Superior temporal gyrus (tissue), 1 donor: ENCODE measurements at regions not wholly inside any gene's neighbourhood (a gene's known extent, or its start where the extent isn't known, plus 50 kb on each side); places are given as distances from the start of the nearest gene placed in this dataset.

Experiments
- DNase-seq: peaks from one replicate; pipeline ENCODE4 v3.0.0-alpha.2; 2016; ENCODE audit errors: extremely low spot score

GRCh38 chr6:4327841-4328240 is 192.5 kb upstream of the ECI2 start:
- no peak for DNase-seq

- DNase-seq = no peak
These were observed 189.4 kb upstream of the ECI2 start for GRCh38 chr6:4324746-4325145.

GRCh38 chr6:4323322-4323721 is 187.9 kb upstream of the ECI2 start:
- DNase-seq = no peak

- DNase-seq = no peak
These were observed 187.5 kb upstream of the ECI2 start for GRCh38 chr6:4322846-4323309.

GRCh38 chr6:4322134-4322845 is 186.9 kb upstream of the ECI2 start:
- no peak for DNase-seq

GRCh38 chr6:4320860-4321259 is 185.5 kb upstream of the ECI2 start:
- DNase-seq = no peak

GRCh38 chr6:4319981-4320683 is 184.8 kb upstream of the ECI2 start:
- DNase-seq = peak; percentile 16

DNA sequence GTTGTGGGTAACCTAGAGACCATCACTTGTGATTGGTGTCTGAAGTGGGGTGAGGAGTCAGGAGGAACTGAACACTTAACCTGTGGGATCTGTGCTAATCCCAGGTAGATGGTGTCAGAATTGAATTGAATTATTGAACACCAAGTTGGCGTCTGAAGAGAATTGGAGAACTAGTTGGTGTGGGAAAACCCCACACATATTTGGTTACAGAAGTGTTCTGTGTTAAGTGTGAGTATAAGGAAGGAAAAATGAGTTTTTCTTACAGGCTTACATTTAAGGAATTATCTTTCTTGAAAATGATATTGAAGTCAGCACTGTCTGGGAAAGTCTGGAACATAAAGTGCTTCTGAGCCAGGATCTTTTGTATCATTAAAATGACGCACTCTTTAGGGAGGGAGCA is 182.9 kb upstream of the ECI2 start:
- DNase-seq = no peak

- peak; percentile 19 for DNase-seq
These were observed 181.6 kb upstream of the ECI2 start for GRCh38 chr6:4316867-4317400.

- no peak for DNase-seq
These were observed 178.9 kb upstream of the ECI2 start for GRCh38 chr6:4314201-4314707.

DNA sequence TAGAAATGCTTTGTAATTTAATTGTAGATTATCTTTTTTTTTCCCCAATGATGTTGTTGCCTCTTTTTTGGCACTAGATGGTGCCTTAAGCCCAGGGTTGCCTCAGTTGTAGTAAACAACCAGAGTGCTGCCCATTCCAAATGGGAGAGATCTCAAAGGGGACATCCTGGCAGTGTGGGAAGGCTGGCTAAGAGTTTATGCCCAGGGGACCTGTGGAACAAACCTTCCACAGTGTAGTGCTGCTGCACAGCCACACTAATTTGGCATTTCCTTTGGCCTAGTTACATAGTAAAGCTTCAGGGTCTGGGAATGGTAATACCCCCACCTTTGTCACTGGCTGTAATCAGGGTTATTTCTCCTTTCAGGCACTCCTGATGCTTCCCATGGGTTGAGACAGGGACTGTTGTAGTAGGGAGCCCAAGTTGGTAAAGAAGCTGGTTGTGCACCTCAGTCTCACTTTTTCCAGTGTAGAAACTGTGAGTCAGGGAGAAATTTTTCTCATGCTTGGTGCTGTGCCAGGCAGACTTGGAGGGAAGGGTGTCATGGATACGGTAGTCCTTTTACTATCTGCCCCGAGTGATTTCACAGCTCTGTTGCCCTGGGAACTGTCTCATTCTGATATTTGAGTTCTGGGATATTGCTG is 177.8 kb upstream of the ECI2 start:
- DNase-seq = no peak

GRCh38 chr6:4311976-4312860 is 176.8 kb upstream of the ECI2 start:
- no peak for DNase-seq

GRCh38 chr6:4309540-4309939 is 174.2 kb upstream of the ECI2 start:
- no peak for DNase-seq

- DNase-seq = no peak
These were observed 173.0 kb upstream of the ECI2 start for GRCh38 chr6:4308364-4308763.

DNA sequence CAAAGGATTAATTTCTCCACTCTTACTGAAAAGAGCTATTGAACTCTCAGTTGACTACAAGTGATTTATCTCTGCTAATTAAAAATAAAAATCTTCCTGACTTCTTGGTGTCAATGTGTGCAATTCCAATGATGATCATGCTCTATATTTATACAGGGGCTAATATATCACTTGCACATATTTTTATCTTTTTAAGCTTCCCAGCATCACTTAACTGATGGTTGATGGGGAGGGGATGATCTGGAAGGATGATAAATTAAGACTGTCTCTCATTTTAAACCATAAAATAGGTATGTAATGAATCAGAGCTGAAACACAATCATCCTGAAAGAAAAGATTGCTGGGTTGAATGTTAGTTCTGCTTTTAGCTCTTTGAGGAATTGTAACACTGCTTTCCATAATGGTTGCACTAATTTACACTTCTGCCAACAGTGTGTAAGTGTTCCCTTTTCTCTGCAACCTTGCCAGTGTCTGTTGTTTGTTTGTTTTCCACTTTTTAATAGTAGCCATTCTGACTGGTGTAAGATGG is 169.6 kb upstream of the ECI2 start:
- no peak for DNase-seq

DNA sequence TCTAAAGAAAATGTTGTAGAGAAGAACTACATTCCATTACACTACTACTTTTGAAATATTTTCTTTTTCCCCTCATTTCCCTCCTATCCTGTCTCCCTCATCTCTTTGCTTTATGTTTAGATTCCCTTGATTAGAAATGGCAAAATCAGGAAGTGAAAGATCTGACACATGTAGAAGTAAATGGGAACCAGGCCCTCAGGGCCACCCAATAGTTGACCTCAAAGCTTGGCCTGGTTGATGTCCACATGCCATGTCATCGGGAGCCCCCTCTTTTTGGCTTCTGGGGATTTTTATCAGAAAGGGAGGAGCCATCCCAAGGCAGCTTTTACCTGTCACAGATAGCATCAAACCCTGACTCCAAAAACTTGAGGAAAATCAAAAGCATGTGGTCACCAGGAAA is 168.3 kb upstream of the ECI2 start:
- DNase-seq = no peak

- DNase-seq = no peak
These were observed 167.1 kb upstream of the ECI2 start for GRCh38 chr6:4302524-4302923.

DNA sequence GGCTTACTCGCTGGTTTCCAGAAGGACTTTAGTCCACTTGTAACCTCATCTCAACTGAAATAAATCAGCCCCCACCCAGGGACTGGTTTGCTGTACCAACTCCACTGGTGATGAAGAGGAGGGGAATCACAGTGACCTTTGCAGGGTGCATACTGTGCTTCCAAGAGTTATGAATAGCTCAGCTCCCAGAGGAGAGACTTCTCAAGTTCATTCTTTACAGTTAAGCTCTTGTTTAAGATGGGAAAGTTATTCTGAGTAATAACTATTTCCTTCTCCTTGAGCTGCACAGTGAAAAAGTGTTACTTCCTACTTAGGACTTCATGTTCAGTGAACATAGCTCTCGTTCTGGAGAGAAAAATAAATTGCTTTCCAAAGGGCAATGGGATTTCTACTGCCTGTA is 166.5 kb upstream of the ECI2 start:
- DNase-seq = peak; percentile 44

- no peak for DNase-seq
These were observed 165.5 kb upstream of the ECI2 start for GRCh38 chr6:4300917-4301316.

DNA sequence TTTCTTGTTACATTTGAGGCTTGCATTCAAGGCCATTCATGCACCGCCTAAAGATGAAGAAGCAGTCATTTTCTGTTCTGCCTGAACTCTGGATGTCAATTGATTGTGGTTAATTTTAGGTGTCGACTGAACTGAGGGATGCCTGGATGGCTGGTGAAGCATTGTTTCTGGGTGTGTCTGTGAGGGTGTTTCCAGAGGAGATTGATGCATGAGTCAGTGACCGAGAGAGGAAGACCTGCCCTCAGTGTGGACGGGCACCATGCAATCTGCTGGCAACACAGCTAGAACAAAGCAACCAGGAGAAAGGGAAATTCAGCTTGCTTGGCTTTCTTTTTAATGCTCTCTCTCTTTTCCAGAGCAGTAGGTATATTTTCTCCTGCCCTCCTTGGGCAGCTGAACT is 164.1 kb upstream of the ECI2 start:
- no peak for DNase-seq

DNA sequence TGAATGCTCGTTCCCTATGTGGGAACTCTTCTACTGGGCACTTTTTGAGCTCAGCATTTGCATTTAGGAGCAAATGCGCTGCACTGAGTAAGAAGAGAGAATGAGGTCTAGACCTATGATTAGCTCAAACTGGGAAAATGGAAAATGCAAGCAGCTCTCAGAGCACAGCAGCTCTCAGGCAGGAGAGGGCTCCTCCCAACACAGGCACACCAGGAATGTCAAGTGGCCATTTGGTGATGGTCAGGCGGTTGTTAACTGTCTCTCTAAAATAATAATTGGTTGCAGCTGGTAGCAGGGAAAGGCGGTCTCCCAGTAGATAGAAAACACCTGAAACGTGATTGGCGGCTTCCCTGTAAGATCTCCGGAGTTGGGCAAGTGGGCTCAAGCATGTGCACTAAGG is 162.0 kb upstream of the ECI2 start:
- no peak for DNase-seq
